ENCODE measurements at regions not wholly inside any gene's neighbourhood (a gene's known extent, or its start where the extent isn't known, plus 50 kb on each side); places are given as distances from the start of the nearest gene placed in this dataset.
"Not testable (repeated sequence)": the region's sequence is repeated elsewhere in the genome, so short reads cannot be mapped to it uniquely, and the experiment has no call there.

DNA sequence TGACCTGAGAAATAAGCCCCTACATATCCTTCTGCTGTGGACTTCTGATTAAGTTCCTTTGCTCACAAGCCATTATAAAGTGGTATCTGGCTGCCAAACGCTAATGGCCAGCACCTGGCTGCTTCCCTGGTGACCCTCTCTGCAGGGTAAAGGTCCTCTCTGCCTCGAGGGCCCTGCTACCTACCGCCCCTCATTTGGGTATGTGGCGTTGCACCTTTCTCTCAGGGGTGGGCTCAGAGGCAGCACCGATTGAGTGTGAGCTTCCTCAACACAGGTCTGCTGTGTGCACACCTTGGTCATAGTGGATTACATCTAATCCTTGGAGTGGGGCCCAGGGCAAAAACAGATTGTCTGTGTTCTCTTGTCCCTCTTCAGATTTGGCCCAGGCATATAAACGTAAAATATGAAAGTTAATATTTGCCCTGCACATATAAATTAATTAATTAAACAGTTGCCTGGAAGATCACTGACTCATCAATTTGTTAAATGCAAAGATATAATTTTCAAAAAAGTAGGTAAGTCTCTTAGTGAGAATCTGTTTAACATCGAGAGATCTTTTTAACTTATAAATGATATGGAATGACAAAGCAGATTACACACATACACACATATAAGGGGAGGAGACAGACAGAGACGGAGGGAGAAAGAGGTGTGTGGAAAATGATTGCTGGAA lies 174.5 kb upstream of the SMIM31 start:
- DNase-seq (ENCODE audit: low read depth, low spot score): no peak

- DNase-seq (ENCODE audit: low read depth, low spot score): no peak
Observed at GRCh38 chr4:164591666-164592065, 162.3 kb upstream of the SMIM31 start.

DNA sequence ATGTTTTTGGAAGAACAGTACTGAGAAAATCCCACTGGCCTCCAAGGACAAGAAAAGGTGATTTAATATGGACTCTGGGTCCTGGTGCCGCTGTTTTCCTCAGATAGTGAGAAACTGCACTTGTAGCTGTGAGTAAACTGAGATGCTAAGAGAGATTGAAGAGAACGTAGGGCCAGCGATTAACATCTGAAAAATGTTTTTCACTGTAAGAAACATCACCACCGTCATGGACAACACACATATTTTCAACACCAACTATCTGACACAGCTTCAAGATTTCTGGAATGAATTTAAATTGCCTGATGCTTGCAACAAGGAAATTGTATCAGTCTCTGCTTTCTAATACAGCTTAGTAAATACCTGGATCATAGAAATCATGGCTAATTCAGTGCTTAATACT lies 158.2 kb upstream of the SMIM31 start:
- DNase-seq (ENCODE audit: low read depth, low spot score): no peak

DNA sequence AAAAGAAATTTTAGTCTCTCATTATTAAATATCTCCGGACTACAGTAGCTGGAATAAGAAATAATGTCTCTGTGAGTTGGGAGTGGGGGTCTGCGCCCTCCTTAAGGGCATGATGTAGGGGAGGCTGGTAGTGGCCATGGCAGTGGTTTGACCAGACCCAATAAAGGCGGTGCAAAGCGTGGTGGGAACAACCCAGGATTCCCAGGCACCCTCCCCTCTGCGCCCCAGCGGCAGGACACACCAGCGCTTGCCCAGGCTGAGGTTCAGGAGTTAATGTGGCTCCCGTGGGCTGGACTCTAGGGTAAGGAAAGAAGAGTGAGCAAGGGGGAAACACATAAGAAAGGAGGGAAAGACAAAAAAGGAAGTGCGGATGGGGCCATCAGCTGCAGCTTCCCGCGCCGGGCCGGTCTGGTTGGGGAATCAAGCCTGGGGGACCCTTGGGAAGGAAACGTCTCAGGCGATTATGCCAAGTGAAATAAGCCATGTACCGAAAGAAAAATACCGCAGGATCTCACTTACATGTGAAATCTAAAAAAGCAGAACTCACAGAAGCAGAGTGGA lies 157.5 kb upstream of the SMIM31 start:
- DNase-seq (ENCODE audit: low read depth, low spot score): no peak

DNA sequence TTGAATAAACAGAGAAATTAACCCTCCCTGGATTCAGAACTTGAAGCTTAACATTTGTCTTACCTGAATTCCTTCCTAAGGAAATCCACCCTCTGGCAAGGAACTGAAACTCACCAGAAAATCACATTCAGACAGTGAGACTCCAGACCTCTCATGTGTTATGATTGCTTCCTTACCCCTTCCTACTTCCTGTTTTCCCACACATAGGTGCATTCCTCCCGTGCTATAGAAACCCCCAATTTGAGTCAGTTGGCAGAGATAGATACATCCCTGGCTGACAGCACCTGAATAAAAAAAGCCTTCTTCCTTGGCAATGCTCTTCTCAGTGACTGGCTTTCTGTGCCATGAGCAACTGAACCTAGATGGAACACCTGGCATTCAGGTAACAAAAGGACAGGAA lies 157.0 kb upstream of the SMIM31 start:
- DNase-seq (ENCODE audit: low read depth, low spot score): no peak

- DNase-seq (ENCODE audit: low read depth, low spot score): no peak
Observed at GRCh38 chr4:164601653-164602052, 152.3 kb upstream of the SMIM31 start.

- not testable (repeated sequence) for DNase-seq (ENCODE audit: low read depth, low spot score)
Observed at GRCh38 chr4:164605791-164606190, 148.1 kb upstream of the SMIM31 start.

GRCh38 chr4:164606478-164606877 lies 147.5 kb upstream of the SMIM31 start:
- no peak for DNase-seq (ENCODE audit: low read depth, low spot score)

DNA sequence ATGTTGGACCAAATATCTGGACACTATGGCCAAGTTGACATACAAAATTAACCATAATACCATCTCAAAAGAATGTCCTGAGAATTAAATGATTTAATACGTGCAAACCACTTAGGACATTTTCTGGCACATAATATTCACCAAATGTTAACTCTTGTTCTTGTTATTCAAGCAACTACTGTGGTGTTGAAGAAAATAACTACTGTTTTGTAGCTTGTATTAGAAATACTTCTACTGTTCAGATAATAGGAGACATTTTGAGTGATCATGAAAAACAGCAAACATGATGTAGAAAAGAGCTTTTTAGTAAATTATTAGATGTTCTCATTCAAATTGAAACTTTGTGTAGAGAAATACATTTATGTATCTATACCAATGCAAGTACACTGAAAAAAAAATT lies 140.7 kb upstream of the SMIM31 start:
- no peak for DNase-seq (ENCODE audit: low read depth, low spot score)

DNA sequence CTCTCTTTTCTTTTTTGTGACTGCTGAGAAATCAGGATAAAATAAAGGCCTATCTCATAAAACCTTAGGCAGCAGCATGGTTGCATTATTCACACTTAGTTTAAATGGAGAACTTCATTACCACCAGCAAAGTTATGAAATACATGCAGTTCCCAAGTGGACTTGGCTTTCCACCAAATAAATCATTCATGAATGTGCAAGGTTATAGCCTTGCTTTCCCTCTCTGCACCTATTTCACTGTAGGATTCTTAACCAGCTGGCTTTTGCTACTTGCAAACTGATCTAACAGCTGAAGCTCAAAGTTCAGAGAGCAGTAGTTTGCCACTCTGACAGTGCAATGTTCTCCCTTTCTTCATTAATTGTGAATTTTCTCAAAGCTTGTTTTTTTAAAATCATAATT lies 140.1 kb upstream of the SMIM31 start:
- no peak for DNase-seq (ENCODE audit: low read depth, low spot score)

DNA sequence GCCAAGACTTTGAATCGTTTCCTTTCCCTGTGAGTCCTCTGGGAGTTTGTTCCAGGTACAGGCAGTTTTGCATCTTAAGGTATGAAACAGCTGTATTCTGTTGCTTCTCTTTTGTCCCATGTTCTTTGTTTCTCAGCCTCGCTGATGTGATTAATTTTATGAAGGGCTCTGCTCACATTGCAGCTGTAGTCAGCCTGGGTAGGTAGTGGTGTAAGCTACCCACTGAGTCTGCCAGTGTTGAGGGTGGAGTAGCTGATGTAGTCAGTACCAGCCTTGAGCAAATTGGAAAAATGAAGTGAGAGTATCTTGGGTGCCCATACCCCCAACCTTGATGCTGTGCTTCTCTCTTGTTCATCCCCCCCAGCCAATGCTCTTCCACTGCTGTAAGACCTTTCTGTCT lies 139.6 kb upstream of the SMIM31 start:
- no peak for DNase-seq (ENCODE audit: low read depth, low spot score)

- no peak for DNase-seq (ENCODE audit: low read depth, low spot score)
Observed at GRCh38 chr4:164614999-164615398, 138.9 kb upstream of the SMIM31 start.

GRCh38 chr4:164615964-164616363 lies 138.0 kb upstream of the SMIM31 start:
- no peak for DNase-seq (ENCODE audit: low read depth, low spot score)

DNA sequence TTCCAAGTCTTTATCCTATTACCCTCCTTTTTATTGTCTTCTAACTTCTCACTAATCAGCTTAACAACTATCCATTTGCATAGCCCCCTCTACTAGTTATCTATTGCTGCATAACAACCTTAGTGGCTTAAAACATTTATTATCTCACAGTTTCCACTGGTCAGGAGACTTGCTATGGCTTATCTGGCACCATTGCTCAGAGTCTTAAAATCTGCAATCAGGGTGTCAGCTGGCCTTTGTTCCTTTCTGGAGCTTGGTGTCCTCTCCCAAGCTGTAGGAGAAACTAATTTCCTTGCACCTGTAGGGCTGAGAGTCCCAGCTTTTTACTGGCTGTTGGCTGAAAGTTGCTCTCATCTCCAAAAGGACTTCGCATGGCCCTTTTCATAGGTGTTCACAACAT lies 137.0 kb upstream of the SMIM31 start:
- no peak for DNase-seq (ENCODE audit: low read depth, low spot score)

DNA sequence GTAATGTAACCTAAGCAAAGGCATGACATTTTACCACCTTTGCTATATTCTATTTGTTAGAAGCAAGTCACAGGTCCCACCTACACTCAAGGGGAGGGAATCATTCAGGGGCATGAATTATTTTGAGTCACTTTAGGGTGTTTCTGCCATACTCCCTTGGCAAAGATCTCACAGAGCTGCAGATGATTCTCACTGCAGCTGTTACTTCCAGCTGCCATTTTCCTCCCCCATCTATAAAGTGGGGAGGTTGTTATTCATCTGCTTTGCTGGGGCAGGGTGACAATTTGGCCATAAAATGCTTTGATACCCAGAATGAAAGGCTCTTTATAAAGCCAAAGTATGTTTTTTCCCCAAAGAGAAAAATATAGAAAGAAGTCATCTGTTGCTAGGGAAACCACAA lies 136.5 kb upstream of the SMIM31 start:
- no peak for DNase-seq (ENCODE audit: low read depth, low spot score)

- DNase-seq (ENCODE audit: low read depth, low spot score): no peak
Observed at GRCh38 chr4:164617911-164618310, 136.0 kb upstream of the SMIM31 start.

DNA sequence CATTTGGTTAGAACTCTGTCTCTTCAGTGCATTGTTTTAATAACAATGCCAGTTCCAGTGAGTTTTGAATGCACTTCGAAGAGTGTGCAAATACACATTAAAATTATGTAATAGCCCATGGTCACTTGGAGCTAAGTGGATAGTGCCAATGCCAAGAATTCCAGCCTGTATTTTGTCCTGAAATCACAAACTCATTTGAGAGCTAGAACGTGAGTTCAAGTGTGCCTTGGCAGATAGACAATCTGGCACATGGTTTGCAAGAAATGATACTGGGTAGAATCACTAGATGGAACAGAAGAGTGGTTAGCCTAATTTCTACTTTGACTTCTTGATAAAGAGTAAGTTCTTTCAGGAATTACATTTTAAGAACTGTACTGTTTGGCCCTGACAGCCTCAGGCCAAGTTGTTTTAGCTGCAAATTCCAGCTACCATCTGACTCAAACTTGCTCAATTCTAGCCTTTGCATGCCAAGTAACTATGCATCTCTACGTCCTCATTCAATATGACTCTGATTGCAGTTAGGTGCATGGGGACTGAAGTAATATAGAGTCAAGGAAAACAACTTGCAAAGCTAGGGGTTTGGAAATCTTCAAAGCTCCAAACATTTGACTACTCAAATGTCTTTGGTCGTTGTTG lies 131.9 kb upstream of the SMIM31 start:
- DNase-seq (ENCODE audit: low read depth, low spot score): no peak

DNA sequence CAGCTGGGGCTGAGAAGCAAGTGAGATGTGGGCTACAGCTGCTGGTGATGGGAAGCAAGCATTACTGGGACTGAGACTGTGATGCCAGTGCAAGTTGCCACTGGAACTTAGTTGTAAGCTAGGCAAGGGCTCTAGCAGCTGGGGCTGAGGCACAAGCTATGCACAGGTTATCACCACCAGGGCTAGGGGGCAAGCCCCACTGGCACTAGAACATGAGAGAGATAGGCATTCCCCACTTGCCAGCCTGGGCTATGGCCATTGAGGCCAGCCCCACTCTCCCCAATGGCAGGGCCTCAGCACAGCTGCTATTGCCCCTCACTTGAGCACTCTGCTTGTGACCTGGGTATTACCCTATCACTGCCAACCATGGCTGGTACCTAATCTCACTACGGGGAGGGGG lies 130.8 kb upstream of the SMIM31 start:
- no peak for DNase-seq (ENCODE audit: low read depth, low spot score)

GRCh38 chr4:164639001-164639400 lies 114.9 kb upstream of the SMIM31 start:
- no peak for DNase-seq (ENCODE audit: low read depth, low spot score)

DNA sequence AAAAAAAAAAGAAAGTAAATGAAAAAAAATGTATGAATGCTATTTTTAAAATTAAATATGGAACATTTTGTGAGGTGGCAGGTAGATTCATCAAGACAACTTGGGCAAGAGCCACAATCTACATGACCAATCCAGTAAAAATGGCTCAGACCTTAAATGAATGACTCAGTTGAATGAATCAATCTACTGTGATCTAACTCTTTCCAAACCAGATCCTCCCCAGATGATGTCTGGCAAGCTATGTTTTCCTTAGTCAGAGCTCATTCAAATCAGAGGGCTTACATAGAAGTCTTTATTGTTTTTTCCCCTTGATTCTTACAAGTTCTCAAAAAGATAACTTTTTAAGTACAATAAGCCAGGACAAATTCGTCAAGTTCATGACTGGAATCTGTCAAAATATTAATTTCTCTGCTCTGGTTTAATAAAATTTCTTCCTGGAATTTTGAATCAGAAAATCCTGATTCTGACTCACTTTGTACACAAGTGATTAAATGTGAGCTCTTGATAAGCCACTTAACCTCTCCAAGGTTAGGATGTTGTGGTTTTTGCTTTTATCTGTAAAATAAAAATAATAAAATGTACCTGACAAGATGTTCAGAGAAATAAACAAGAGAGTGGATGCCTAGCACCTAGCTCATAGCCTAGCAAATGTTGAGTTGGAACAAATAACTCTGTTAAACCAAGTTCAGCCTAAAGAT lies 105.6 kb upstream of the SMIM31 start:
- peak; percentile 0 for DNase-seq (ENCODE audit: low read depth, low spot score)

DNA sequence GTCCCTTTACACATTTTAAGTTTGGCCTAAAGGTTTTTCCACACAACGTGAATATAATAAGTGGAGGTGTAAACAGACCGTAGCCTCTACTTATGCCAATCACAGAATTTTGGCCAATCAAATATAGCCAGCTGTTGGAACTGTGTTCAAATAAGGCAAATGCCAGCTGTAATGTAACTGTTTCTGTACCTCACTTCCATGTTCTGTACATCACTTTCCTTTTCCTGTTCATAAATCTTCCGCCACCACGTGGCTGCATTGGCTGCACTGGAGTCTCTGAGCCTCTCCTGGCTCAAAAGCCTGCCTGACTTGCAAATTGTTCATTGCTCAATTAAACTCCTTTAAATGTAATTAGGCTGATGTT lies 105.1 kb upstream of the SMIM31 start:
- DNase-seq (ENCODE audit: low read depth, low spot score): no peak

- DNase-seq (ENCODE audit: low read depth, low spot score): no peak
Observed at GRCh38 chr4:164659765-164660164, 94.2 kb upstream of the SMIM31 start.

GRCh38 chr4:164676152-164676551 lies 77.8 kb upstream of the SMIM31 start:
- not testable (repeated sequence) for DNase-seq (ENCODE audit: low read depth, low spot score)
